Anterior cingulate cortex (tissue), 58 donors: ENCODE measurements at regions not wholly inside any gene's neighbourhood (a gene's known extent, or its start where the extent isn't known, plus 50 kb on each side); places are given as distances from the start of the nearest gene placed in this dataset.
"Not testable (repeated sequence)": the region's sequence is repeated elsewhere in the genome, so short reads cannot be mapped to it uniquely, and the experiment has no call there.

Source experiments
- DNase-seq, 58 donors: peaks; one replicate each; lab custom pipeline; 2025; lab: John Stamatoyannopoulos, UW

GRCh38 chr22:33142282-33143055 lies 84.3 kb upstream of the SYN3 start:
- no peak for DNase-seq

- no peak for DNase-seq
These were observed 81.8 kb upstream of the SYN3 start for GRCh38 chr22:33139937-33140336.

- not testable (repeated sequence) for DNase-seq
These were observed 80.2 kb upstream of the SYN3 start for GRCh38 chr22:33138333-33138732.

GRCh38 chr22:33130473-33130872 lies 72.3 kb upstream of the SYN3 start:
- DNase-seq: no peak

GRCh38 chr22:33129621-33130020 lies 71.4 kb upstream of the SYN3 start:
- no peak for DNase-seq

GRCh38 chr22:33126881-33127280 lies 68.7 kb upstream of the SYN3 start:
- DNase-seq: peak in 9 of 58 donors; percentile 1 to 53 (median 1)

GRCh38 chr22:33124471-33124870 lies 66.3 kb upstream of the SYN3 start:
- DNase-seq: no peak

GRCh38 chr22:33122439-33122838 lies 64.3 kb upstream of the SYN3 start:
- peak in 12 of 58 donors; percentile 3 to 77 (median 37) for DNase-seq

- DNase-seq: no peak
These were observed 60.9 kb upstream of the SYN3 start for GRCh38 chr22:33119044-33119443.

- no peak for DNase-seq
These were observed 59.6 kb upstream of the SYN3 start for GRCh38 chr22:33117821-33118220.

- no peak for DNase-seq
These were observed 58.8 kb upstream of the SYN3 start for GRCh38 chr22:33116841-33117547.

- DNase-seq: no peak
These were observed 56.4 kb upstream of the SYN3 start for GRCh38 chr22:33114565-33114964.

- no peak for DNase-seq
These were observed 54.4 kb upstream of the SYN3 start for GRCh38 chr22:33112580-33112979.

GRCh38 chr22:33111491-33111890 lies 53.3 kb upstream of the SYN3 start:
- no peak for DNase-seq

- DNase-seq: peak in 8 of 58 donors; percentile 1 to 31 (median 4)
These were observed 52.5 kb upstream of the SYN3 start for GRCh38 chr22:33110562-33111163.

- no peak for DNase-seq
These were observed 51.6 kb upstream of the SYN3 start for GRCh38 chr22:33109514-33110430.

- DNase-seq: no peak
These were observed 49.9 kb upstream of the SYN3 start for GRCh38 chr22:33108037-33108436.
